RWPE1 (cell line): ENCODE measurements at regions not wholly inside any gene's neighbourhood (a gene's known extent, or its start where the extent isn't known, plus 50 kb on each side); places are given as distances from the start of the nearest gene placed in this dataset.
"Not testable (repeated sequence)": the region's sequence is repeated elsewhere in the genome, so short reads cannot be mapped to it uniquely, and the experiment has no call there.

ENCODE experiments used
- CTCF ChIA-PET: fragments of 350-600 bp; sonication (Branson Sonifier 250); formaldehyde crosslinking; extraction: SDS; loops from one replicate; lab custom pipeline; 2021; lab: Yijun Ruan, JAX
- POLR2A ChIA-PET: fragments of 400-600 bp; formaldehyde crosslinking; extraction: SDS; loops from one replicate; lab custom pipeline; 2020; ENCODE audit warnings: antibody characterized with exemption; ENCODE audit not compliant: low non-redundant PET; lab: Yijun Ruan, JAX
- DNase-seq: peaks from one replicate; pipeline ENCODE4 v3.0.0; 2012; ENCODE audit warnings: low spot score
- H3K27ac ChIP-seq: fragments of 450-650 bp; 2 replicates; pipeline ENCODE4 v1.5.1; 2017
- TF ChIP-seq, protein P1 (sequence below): fragments of 450-650 bp; conservative IDR thresholded peaks from 2 replicates; pipeline ENCODE4 v1.5.1; 2017; ENCODE audit warnings: low read depth, mild to moderate bottlenecking

DNA sequence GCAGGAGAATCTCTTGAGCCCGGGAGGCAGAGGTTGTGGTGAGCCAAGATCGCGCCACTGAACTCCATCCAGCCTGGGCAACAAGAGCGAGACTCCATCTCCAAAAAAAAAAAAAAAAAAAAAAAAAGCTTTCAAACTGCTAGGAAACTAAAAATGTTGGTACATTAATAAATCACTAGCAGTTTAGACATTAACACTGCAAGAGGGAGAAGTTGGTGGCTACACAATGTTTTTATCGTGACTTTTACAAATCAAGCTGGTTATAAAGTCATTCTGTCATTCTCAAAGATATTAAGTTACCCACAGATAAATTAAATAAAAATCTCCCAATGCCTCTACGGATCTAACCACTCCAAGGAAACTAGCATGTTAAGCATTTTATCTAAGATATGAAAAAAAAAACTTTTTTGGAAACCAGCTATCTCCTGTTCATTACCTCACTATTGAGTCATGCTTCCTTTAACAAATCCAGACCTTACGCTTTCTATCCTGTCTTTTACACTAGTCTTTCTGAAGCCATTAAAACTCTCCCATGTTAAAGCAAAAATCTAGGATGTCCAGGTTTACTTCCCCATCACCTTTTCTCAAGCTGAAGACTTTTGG, 85.9 kb upstream of the SMURF2 start:
- ChIA-PET POLR2A (no interaction called here), CTCF (no interaction called here)
- no peak for DNase-seq
- no peak overlapping the region for H3K27ac ChIP-seq
- TF ChIP-seq, protein P1, sequence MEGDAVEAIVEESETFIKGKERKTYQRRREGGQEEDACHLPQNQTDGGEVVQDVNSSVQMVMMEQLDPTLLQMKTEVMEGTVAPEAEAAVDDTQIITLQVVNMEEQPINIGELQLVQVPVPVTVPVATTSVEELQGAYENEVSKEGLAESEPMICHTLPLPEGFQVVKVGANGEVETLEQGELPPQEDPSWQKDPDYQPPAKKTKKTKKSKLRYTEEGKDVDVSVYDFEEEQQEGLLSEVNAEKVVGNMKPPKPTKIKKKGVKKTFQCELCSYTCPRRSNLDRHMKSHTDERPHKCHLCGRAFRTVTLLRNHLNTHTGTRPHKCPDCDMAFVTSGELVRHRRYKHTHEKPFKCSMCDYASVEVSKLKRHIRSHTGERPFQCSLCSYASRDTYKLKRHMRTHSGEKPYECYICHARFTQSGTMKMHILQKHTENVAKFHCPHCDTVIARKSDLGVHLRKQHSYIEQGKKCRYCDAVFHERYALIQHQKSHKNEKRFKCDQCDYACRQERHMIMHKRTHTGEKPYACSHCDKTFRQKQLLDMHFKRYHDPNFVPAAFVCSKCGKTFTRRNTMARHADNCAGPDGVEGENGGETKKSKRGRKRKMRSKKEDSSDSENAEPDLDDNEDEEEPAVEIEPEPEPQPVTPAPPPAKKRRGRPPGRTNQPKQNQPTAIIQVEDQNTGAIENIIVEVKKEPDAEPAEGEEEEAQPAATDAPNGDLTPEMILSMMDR: no peak

DNA sequence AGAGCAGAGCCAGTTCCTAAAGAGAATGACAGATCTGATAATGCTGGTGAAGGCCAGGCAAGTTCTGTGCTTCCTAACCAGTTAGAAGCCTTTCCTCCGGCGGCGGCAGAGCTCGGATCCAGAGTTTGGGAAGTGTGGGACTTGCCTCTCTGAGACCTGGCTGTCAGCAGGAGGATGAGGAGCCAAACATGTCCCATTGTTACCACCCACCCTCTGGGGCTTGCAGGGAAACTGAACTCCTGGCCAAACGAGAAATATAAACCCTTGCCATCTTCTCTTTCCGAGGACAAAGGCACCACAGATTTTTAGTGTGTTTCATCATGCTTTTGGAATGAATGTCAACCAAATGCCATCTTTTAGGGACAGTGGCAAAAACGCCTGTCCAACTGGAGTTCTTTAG, 80.2 kb upstream of the SMURF2 start:
- H3K27ac ChIP-seq: peak overlapping the region; percentile 68
- TF ChIP-seq, protein P1: no peak
- no peak for DNase-seq
- ChIA-PET POLR2A (no interaction called here), CTCF (no interaction called here)

GRCh38 chr17:64741916-64742315, 79.8 kb upstream of the SMURF2 start:
- CTCF ChIA-PET, POLR2A ChIA-PET, DNase-seq: not testable (repeated sequence)
- H3K27ac ChIP-seq: peak overlapping the region; percentile 68

DNA sequence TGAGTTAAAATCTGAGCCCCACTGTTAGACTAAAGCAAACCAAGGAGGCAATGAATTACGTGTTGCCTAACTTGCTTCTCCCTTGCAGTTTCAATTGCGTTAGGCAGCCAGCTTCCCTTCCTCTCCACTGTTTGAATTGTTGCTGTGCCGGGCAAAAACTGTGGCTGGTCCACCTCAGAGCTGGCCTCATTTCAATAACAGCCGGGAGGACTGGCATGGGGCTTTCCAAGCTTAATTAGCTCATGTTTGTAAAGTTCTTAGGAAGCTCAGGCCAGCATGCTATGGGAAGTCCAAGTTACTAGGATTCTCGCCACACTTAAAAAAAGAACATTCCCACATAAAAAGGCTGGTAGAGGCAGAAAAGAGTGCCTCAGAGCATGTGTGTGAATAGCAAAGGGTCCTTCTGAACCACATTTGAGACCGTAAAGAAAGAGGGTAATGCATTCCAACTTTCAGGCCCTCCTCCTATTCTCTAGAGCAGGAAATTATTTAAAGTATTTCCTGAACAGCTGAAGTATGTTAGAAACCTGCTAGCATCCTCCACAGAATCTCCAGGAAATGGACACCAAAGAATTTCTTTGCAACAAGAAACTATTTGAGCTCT, 79.0 kb upstream of the SMURF2 start:
- no peak for DNase-seq
- H3K27ac ChIP-seq: 0 out of 2 replicates have a peak overlapping the region, but pooled peaks have one; percentile 20
- TF ChIP-seq, protein P1: no peak
- ChIA-PET CTCF (no interaction called here), POLR2A (no interaction called here)

- TF ChIP-seq, protein P1: no peak
- H3K27ac ChIP-seq: peak overlapping the region; percentile 10; the same call in 1 of the 2 replicates
- CTCF ChIA-PET: no interaction called here
- POLR2A ChIA-PET: no interaction called here
- DNase-seq: no peak
Measured at GRCh38 chr17:64739316-64740058, 77.4 kb upstream of the SMURF2 start.

DNA sequence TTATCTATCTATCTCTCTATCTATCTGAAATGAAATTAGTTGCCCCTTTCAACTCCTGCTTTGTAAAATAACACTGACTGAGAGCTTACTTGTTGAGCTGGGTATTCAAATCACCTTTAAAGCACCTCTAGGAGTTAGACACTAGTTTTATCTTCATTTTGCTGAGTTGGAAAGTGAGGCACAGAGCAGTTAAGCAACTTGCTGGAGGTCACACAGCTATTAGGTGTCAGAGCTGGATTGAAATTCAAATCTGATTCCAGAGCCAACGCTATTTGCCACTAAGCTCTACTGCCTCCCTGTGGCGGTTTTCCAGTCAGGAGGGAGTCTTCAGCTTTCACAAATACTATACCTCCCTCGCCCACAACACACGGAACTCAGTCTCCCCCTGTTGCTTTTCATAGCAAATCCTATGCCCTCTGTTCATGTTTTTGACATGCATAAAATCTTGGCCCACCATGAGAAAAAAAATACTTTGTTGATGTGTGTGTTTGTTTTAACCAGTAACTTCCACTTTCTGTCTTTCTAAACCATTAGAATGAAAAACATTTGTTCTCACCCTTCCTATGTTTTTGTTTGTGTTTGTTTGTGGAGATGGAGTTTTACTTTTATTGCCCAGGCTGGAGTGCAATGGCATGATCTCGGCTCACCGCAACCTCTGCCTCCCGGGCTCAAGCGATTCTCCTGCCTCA, 74.8 kb upstream of the SMURF2 start:
- TF ChIP-seq, protein P1: peak; percentile 69
- CTCF ChIA-PET: interaction anchor here (0.6 to 0.7 kb wide), 4 partner anchors 41 to 1681 kb away, joined by 3 to 5 read pairs (median 4); no protein-coding TSS in a partner anchor
- H3K27ac ChIP-seq: no peak overlapping the region
- no peak for DNase-seq
- POLR2A ChIA-PET: no interaction called here
